Fibroblast of villous mesenchyme (primary cell): ENCODE measurements at regions not wholly inside any gene's neighbourhood (a gene's known extent, or its start where the extent isn't known, plus 50 kb on each side); places are given as distances from the start of the nearest gene placed in this dataset. TPM values are rescaled to one million over a fixed set of nuclear protein-coding genes. Genes with fewer than 3 reads are reported as not detected.
A peak's percentile ranks its signal among the peaks of the same experiment; 100 is the strongest.

Experiments
- DNase-seq: peaks from one replicate; pipeline ENCODE4 v3.0.0-alpha.2; 2010; ENCODE audit warnings: low read depth
- H3K4me3 ChIP-seq: 2 replicates; pipeline ENCODE4 v1.5.1; 2011; ENCODE audit warnings: low read depth, mild to moderate bottlenecking, low read length
- small RNA-seq: library from RNA; depleted of rRNA; stranded (forward); fragments of <200 nt; gene quantifications from one replicate; pipeline ENCODE3, GENCODE V24; 2012
- TF ChIP-seq, protein P1 (sequence below): IDR thresholded peaks from 2 replicates; pipeline ENCODE4 v1.5.1; 2012; ENCODE audit warnings: low read depth, mild to moderate bottlenecking, low read length; ENCODE audit not compliant: insufficient read depth

GRCh38 chr1:39152923-39153322 is 51.6 kb upstream of the MACF1 start:
- no peak overlapping the region for H3K4me3 ChIP-seq
- no peak for DNase-seq
- TF ChIP-seq, protein P1, sequence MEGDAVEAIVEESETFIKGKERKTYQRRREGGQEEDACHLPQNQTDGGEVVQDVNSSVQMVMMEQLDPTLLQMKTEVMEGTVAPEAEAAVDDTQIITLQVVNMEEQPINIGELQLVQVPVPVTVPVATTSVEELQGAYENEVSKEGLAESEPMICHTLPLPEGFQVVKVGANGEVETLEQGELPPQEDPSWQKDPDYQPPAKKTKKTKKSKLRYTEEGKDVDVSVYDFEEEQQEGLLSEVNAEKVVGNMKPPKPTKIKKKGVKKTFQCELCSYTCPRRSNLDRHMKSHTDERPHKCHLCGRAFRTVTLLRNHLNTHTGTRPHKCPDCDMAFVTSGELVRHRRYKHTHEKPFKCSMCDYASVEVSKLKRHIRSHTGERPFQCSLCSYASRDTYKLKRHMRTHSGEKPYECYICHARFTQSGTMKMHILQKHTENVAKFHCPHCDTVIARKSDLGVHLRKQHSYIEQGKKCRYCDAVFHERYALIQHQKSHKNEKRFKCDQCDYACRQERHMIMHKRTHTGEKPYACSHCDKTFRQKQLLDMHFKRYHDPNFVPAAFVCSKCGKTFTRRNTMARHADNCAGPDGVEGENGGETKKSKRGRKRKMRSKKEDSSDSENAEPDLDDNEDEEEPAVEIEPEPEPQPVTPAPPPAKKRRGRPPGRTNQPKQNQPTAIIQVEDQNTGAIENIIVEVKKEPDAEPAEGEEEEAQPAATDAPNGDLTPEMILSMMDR: no peak

GRCh38 chr1:39153684-39154083 is 50.8 kb upstream of the MACF1 start:
- TF ChIP-seq, protein P1: no peak
- H3K4me3 ChIP-seq: no peak overlapping the region
- DNase-seq: no peak

- TF ChIP-seq, protein P1: no peak
- no peak overlapping the region for H3K4me3 ChIP-seq
- DNase-seq: peak; percentile 97
These were observed 49.7 kb upstream of the MACF1 start for GRCh38 chr1:39154553-39155421.

Small RNA genes lying in the stretch of these regions (small RNA-seq; reads per million reads assigned to genes)
- gene RNA5SP44 (0.38 reads per million), gene RNU6-608P (not detected)
